ENCODE measurements at regions not wholly inside any gene's neighbourhood (a gene's known extent, or its start where the extent isn't known, plus 50 kb on each side); places are given as distances from the start of the nearest gene placed in this dataset.

- DNase-seq (ENCODE audit: low spot score), result no peak
- TF ChIP-seq CTCF (IDR thresholded peaks at IDR 0.05; ENCODE audit: extremely low read depth, missing control alignments), result no peak
These were observed 824.1 kb downstream of the CCSER2 start for GRCh38 chr10:85152496-85152895.

- no peak for TF ChIP-seq CTCF (IDR thresholded peaks at IDR 0.05; ENCODE audit: extremely low read depth, missing control alignments)
- DNase-seq (ENCODE audit: low spot score), result no peak
These were observed 824.5 kb downstream of the CCSER2 start for GRCh38 chr10:85152911-85153310.

GRCh38 chr10:85157206-85157605 is 828.8 kb downstream of the CCSER2 start:
- DNase-seq (ENCODE audit: low spot score), result no peak
- no peak for TF ChIP-seq CTCF (IDR thresholded peaks at IDR 0.05; ENCODE audit: extremely low read depth, missing control alignments)

- TF ChIP-seq CTCF (IDR thresholded peaks at IDR 0.05; ENCODE audit: extremely low read depth, missing control alignments), result no peak
- DNase-seq (ENCODE audit: low spot score), result no peak
These were observed 839.9 kb downstream of the CCSER2 start for GRCh38 chr10:85168243-85168642.

GRCh38 chr10:85170026-85170425 is 841.6 kb downstream of the CCSER2 start:
- no peak for DNase-seq (ENCODE audit: low spot score)
- TF ChIP-seq CTCF (IDR thresholded peaks at IDR 0.05; ENCODE audit: extremely low read depth, missing control alignments), result no peak

- DNase-seq (ENCODE audit: low spot score), result no peak
- no peak for TF ChIP-seq CTCF (IDR thresholded peaks at IDR 0.05; ENCODE audit: extremely low read depth, missing control alignments)
These were observed 847.2 kb downstream of the CCSER2 start for GRCh38 chr10:85175635-85176034.

GRCh38 chr10:85177767-85178166 is 849.4 kb downstream of the CCSER2 start:
- no peak for TF ChIP-seq CTCF (IDR thresholded peaks at IDR 0.05; ENCODE audit: extremely low read depth, missing control alignments)
- no peak for DNase-seq (ENCODE audit: low spot score)

All from GM20000 (cell line).